ENCODE measurements at regions not wholly inside any gene's neighbourhood (a gene's known extent, or its start where the extent isn't known, plus 50 kb on each side); places are given as distances from the start of the nearest gene placed in this dataset.

DNA sequence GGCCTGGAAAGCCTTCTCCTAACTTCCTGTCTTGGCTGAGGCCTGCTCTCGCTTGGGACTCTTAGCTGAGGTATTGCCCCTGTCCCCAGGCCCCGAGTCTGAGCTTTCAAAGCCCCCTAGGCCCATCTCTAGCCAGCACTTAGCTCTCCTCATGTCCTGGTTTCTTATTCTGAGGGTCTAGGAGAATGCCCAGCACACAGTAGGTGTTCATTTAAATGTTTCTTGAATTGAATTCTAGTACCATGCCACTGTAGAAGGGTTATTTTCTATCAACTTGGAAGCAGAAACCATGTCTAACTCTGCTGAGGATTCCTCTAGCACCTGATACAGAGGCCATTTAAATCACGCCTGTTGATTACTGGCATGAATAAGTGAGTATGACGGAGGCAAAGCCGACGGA is 98.5 kb downstream of the VEGFA start:
- no peak for DNase-seq
- no peak overlapping the region for H3K27ac ChIP-seq (ENCODE audit: low read depth in 1 of 2, low read length in 1 of 2)
- 94% methylated on average over 6 of the region's 6 CpGs for WGBS, 2 donors

DNA sequence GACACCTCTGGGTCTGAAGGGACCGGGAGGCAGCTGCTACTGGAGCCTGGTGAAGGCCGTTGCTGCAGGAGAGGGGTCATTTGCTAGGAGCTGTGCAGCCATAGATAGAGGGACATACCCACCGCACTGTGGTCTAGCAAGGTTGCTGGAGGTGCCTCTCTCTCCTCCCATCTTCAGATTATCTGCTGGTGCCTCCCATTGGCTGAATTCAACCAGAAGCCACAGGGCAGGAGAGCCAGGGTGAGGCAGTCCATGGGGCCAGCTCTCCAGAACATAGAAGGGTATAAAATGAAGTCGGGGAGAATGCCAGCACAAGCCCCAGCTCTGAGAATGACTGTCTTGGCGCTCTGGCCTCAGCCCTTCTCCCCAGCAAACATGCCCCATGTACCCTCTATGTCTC is 98.0 kb downstream of the VEGFA start:
- Histone ChIP-seq H3K4me1 (ENCODE audit: control insufficient read depth in 5 of 5, insufficient read depth in 5 of 5, low read length in 5 of 5) (peaks cover 0 to 10% (median 4%) of the 10 kb centered on the region in 5 donors), H3K36me3 (ENCODE audit: control insufficient read depth in 4 of 4, insufficient read depth in 4 of 4, low read length in 4 of 4) (no peaks in the 10 kb centered on the region), H3K9me3 (ENCODE audit: control insufficient read depth in 4 of 4, insufficient read depth in 3 of 4, low read length in 3 of 4) (no peaks in the 10 kb centered on the region), H3K27me3 (ENCODE audit: control insufficient read depth in 3 of 3, insufficient read depth in 3 of 3, low read length in 2 of 3) (no peaks in the 10 kb centered on the region), H3K27ac (ENCODE audit: low read depth in 1 of 2, low read length in 1 of 2) (no peak overlapping the region), H3K9ac (ENCODE audit: insufficient read depth in 1 of 2, low read length in 2 of 2) (no peak overlapping the region), H3K4me3 (no peak overlapping the region)
- DNase-seq (no peak), ATAC-seq (ENCODE audit: insufficient read depth, low FRiP score) (no peak)
- TF ChIP-seq CTCF (IDR thresholded peaks at IDR 0.05; ENCODE audit: control extremely low read depth, extremely low read depth): no peak
- WGBS, 2 donors: 90 to 92% methylated on average over 5 of the region's 5 CpGs

More for the DNA sequence above, 98.5 kb downstream of the VEGFA start:
- H3K4me1 ChIP-seq (ENCODE audit: control insufficient read depth in 5 of 5, insufficient read depth in 5 of 5, low read length in 5 of 5): peaks cover 0 to 10% (median 4%) of the 10 kb centered on the region in 5 donors
- no peak overlapping the region for H3K4me3 ChIP-seq
- no peaks in the 10 kb centered on the region for H3K9me3 ChIP-seq (ENCODE audit: control insufficient read depth in 4 of 4, insufficient read depth in 3 of 4, low read length in 3 of 4)
- H3K9ac ChIP-seq (ENCODE audit: insufficient read depth in 1 of 2, low read length in 2 of 2): no peak overlapping the region
- no peak for ATAC-seq (ENCODE audit: insufficient read depth, low FRiP score)
- H3K36me3 ChIP-seq (ENCODE audit: control insufficient read depth in 4 of 4, insufficient read depth in 4 of 4, low read length in 4 of 4): no peaks in the 10 kb centered on the region
- no peaks in the 10 kb centered on the region for H3K27me3 ChIP-seq (ENCODE audit: control insufficient read depth in 3 of 3, insufficient read depth in 3 of 3, low read length in 2 of 3)
- no peak for TF ChIP-seq CTCF (IDR thresholded peaks at IDR 0.05; ENCODE audit: control extremely low read depth, extremely low read depth)

DNA sequence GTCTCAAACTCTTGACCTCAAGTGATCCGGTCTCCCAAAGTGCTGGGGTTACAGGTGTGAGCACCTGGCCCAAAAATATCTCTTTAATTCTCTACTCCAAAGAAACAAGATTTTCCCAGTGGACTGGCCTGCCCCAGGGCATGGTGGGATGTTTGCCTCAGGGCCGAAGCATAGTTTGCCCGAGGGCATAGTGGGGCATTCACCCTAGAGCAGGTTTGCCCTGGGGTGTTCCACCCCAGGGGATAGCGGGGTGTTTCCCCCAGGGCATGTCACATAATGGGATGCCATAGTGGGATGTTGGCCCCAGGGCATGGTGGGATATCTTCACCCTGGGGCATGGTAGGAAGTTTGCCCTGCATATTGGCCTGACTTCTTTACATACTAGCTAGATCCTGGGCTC is 97.2 kb downstream of the VEGFA start:
- 86 to 88% methylated on average over 4 of the region's 4 CpGs for WGBS, 2 donors
- peaks cover 0 to 10% (median 4%) of the 10 kb centered on the region in 5 donors for H3K4me1 ChIP-seq (ENCODE audit: control insufficient read depth in 5 of 5, insufficient read depth in 5 of 5, low read length in 5 of 5)

More for the DNA sequence above, 97.2 kb downstream of the VEGFA start:
- Histone ChIP-seq H3K9me3 (ENCODE audit: control insufficient read depth in 4 of 4, insufficient read depth in 3 of 4, low read length in 3 of 4) (no peaks in the 10 kb centered on the region), H3K27ac (ENCODE audit: low read depth in 1 of 2, low read length in 1 of 2) (no peak overlapping the region), H3K9ac (ENCODE audit: insufficient read depth in 1 of 2, low read length in 2 of 2) (no peak overlapping the region), H3K36me3 (ENCODE audit: control insufficient read depth in 4 of 4, insufficient read depth in 4 of 4, low read length in 4 of 4) (no peaks in the 10 kb centered on the region), H3K27me3 (ENCODE audit: control insufficient read depth in 3 of 3, insufficient read depth in 3 of 3, low read length in 2 of 3) (no peaks in the 10 kb centered on the region), H3K4me3 (no peak overlapping the region)
- ATAC-seq (ENCODE audit: insufficient read depth, low FRiP score) (no peak), DNase-seq (no peak)
- TF ChIP-seq CTCF (IDR thresholded peaks at IDR 0.05; ENCODE audit: control extremely low read depth, extremely low read depth): no peak

All from lung (tissue), 11 donors.